HL-60 (cell line): ENCODE measurements at regions not wholly inside any gene's neighbourhood (a gene's known extent, or its start where the extent isn't known, plus 50 kb on each side); places are given as distances from the start of the nearest gene placed in this dataset.

ENCODE experiments used
- CTCF ChIP-seq: IDR thresholded peaks from one replicate; pipeline ENCODE4 v1.5.1; 2011; ENCODE audit warnings: low read length, control low read depth, inconsistent platforms; ENCODE audit not compliant: insufficient read depth
- REST ChIP-seq: IDR thresholded peaks from 2 replicates; pipeline ENCODE4 v1.6.1; 2012; ENCODE audit warnings: low read depth; ENCODE audit not compliant: insufficient replicate concordance

GRCh38 chr12:22821985-22822384, 197.0 kb downstream of the ETNK1 start:
- TF ChIP-seq CTCF (no peak), REST (no peak)
